SK-N-SH treated with all-trans-retinoic acid at 6 μM for 48 hours (cell line): ENCODE measurements at regions not wholly inside any gene's neighbourhood (a gene's known extent, or its start where the extent isn't known, plus 50 kb on each side); places are given as distances from the start of the nearest gene placed in this dataset.

Experiments used
- ATAC-seq: fragments of 200-7000 bp; cut with Tn5 transposase; 3 replicates; pipeline ENCODE4 v1.9.1; 2020; ENCODE audit warnings: mild to moderate bottlenecking, moderate library complexity
- ARNTL ChIP-seq: fragments of 450-650 bp; formaldehyde crosslinking; IDR thresholded peaks from 2 replicates; pipeline ENCODE4 v1.5.0; 2020; ENCODE audit warnings: low read depth, mild to moderate bottlenecking, moderate library complexity, borderline replicate concordance
- BACH2 ChIP-seq: fragments of 250-450 bp; sonication (Bioruptor Pico); IDR thresholded peaks from 2 replicates; pipeline ENCODE4 v1.9.0; 2021; ENCODE audit warnings: mild to moderate bottlenecking, borderline replicate concordance
- CSDC2 ChIP-seq: fragments of 250-450 bp; sonication (Bioruptor Pico); IDR thresholded peaks from 2 replicates; pipeline ENCODE4 v1.5.0; 2020; ENCODE audit warnings: mild to moderate bottlenecking, moderate library complexity
- ESRRG ChIP-seq: fragments of 250-450 bp; sonication (Bioruptor Pico); IDR thresholded peaks from 2 replicates; pipeline ENCODE4 v1.6.1; 2021; ENCODE audit warnings: mild to moderate bottlenecking
- GLIS3 ChIP-seq: fragments of 250-450 bp; sonication (Bioruptor Pico); IDR thresholded peaks from 2 replicates; pipeline ENCODE4 v1.5.0; 2020; ENCODE audit warnings: mild to moderate bottlenecking, moderate library complexity
- ISL1 ChIP-seq: fragments of 250-450 bp; sonication (Bioruptor Pico); IDR thresholded peaks from 2 replicates; pipeline ENCODE4 v2.1.2; 2022; ENCODE audit warnings: mild to moderate bottlenecking, moderate library complexity
- PPARA ChIP-seq: fragments of 250-450 bp; sonication (Bioruptor Pico); IDR thresholded peaks from 2 replicates; pipeline ENCODE4 v1.5.0; 2020; ENCODE audit warnings: mild to moderate bottlenecking, borderline replicate concordance
- RARB ChIP-seq: fragments of 250-450 bp; sonication (Bioruptor Pico); IDR thresholded peaks from 2 replicates; pipeline ENCODE4 v1.8.0; 2021; ENCODE audit warnings: mild to moderate bottlenecking, moderate library complexity
- ZC3H10 ChIP-seq: fragments of 250-450 bp; sonication (Bioruptor Pico); IDR thresholded peaks from 2 replicates; pipeline ENCODE4 v1.5.1; 2021; ENCODE audit warnings: mild to moderate bottlenecking, moderate library complexity
- ZFP3 ChIP-seq: fragments of 250-450 bp; sonication (Bioruptor Pico); IDR thresholded peaks from 2 replicates; pipeline ENCODE4 v1.5.0; 2020; ENCODE audit warnings: mild to moderate bottlenecking, moderate library complexity
- ZFP30 ChIP-seq: fragments of 450-650 bp; formaldehyde crosslinking; IDR thresholded peaks from 2 replicates; pipeline ENCODE4 v1.5.0; 2022; ENCODE audit warnings: mild to moderate bottlenecking, moderate library complexity
- ZNF565 ChIP-seq: fragments of 450-650 bp; formaldehyde crosslinking; conservative IDR thresholded peaks from 2 replicates; pipeline ENCODE4 v1.5.0; 2020; ENCODE audit warnings: low read depth, mild to moderate bottlenecking, moderate library complexity
- ZNF70 ChIP-seq: fragments of 450-650 bp; formaldehyde crosslinking; IDR thresholded peaks from 2 replicates; pipeline ENCODE4 v1.5.0; 2020; ENCODE audit warnings: mild to moderate bottlenecking, moderate library complexity
- ZNF8 ChIP-seq: fragments of 450-650 bp; formaldehyde crosslinking; IDR thresholded peaks from 2 replicates; pipeline ENCODE4 v1.5.0; 2020; ENCODE audit warnings: mild to moderate bottlenecking, moderate library complexity
- TF ChIP-seq, protein P1 (sequence below): fragments of 250-450 bp; sonication (Bioruptor Pico); IDR thresholded peaks from 2 replicates; pipeline ENCODE4 v1.8.0; 2021; ENCODE audit warnings: low read depth, mild to moderate bottlenecking, moderate library complexity, borderline replicate concordance
- TF ChIP-seq, protein P2 (sequence below): fragments of 250-450 bp; sonication (Bioruptor Pico); IDR thresholded peaks from 2 replicates; pipeline ENCODE4 v1.8.0; 2020; ENCODE audit warnings: mild to moderate bottlenecking, moderate library complexity, borderline replicate concordance
- TF ChIP-seq, protein P3 (sequence below): fragments of 250-450 bp; sonication (Bioruptor Pico); IDR thresholded peaks from 2 replicates; pipeline ENCODE4 v1.5.1; 2020; ENCODE audit warnings: low read depth, mild to moderate bottlenecking, moderate library complexity
- TF ChIP-seq, protein P4 (sequence below): fragments of 250-450 bp; sonication (Bioruptor Pico); IDR thresholded peaks from 2 replicates; pipeline ENCODE4 v1.5.0; 2020; ENCODE audit warnings: mild to moderate bottlenecking, moderate library complexity
- TF ChIP-seq, protein P5 (sequence below): fragments of 250-450 bp; sonication (Bioruptor Pico); IDR thresholded peaks from 2 replicates; pipeline ENCODE4 v1.5.1; 2021; ENCODE audit warnings: mild to moderate bottlenecking, moderate library complexity

DNA sequence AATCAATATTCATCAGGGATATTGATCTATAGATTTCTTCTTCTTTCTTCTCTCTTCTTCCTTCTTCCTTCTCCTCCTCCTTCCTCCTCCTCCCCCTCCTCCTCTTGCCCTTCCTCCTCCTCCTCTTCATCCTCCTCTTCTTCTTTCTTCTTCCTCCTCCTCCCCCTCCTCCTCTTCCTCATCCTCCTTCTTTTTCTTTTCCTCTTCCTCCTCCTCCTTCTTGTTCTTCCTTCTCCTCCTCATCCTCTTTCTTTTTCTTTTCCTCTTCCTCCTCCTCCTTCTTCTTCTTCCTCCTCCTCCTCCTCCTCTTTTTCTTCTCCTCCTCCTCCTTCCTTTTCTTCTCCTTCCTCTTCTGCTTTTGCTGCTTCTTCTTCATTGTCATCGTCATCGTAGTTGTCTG is 52.4 kb upstream of the SERINC1 start:
- no peak for ATAC-seq
- no peak for TF ChIP-seq ZFP30 (CRISPR knock-in tag)
- TF ChIP-seq ESRRG = no peak
- TF ChIP-seq CSDC2 (CRISPR knock-in tag) = no peak
- no peak for TF ChIP-seq ZNF70 (CRISPR knock-in tag)
- no peak for TF ChIP-seq ISL1 (CRISPR knock-in tag)
- no peak for TF ChIP-seq RARB (CRISPR knock-in tag)
- TF ChIP-seq GLIS3 (CRISPR knock-in tag) = no peak
- TF ChIP-seq, protein P1, sequence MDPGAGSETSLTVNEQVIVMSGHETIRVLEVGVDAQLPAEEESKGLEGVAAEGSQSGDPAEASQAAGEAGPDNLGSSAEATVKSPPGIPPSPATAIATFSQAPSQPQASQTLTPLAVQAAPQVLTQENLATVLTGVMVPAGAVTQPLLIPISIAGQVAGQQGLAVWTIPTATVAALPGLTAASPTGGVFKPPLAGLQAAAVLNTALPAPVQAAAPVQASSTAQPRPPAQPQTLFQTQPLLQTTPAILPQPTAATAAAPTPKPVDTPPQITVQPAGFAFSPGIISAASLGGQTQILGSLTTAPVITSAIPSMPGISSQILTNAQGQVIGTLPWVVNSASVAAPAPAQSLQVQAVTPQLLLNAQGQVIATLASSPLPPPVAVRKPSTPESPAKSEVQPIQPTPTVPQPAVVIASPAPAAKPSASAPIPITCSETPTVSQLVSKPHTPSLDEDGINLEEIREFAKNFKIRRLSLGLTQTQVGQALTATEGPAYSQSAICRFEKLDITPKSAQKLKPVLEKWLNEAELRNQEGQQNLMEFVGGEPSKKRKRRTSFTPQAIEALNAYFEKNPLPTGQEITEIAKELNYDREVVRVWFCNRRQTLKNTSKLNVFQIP = no peak
- TF ChIP-seq, protein P2, sequence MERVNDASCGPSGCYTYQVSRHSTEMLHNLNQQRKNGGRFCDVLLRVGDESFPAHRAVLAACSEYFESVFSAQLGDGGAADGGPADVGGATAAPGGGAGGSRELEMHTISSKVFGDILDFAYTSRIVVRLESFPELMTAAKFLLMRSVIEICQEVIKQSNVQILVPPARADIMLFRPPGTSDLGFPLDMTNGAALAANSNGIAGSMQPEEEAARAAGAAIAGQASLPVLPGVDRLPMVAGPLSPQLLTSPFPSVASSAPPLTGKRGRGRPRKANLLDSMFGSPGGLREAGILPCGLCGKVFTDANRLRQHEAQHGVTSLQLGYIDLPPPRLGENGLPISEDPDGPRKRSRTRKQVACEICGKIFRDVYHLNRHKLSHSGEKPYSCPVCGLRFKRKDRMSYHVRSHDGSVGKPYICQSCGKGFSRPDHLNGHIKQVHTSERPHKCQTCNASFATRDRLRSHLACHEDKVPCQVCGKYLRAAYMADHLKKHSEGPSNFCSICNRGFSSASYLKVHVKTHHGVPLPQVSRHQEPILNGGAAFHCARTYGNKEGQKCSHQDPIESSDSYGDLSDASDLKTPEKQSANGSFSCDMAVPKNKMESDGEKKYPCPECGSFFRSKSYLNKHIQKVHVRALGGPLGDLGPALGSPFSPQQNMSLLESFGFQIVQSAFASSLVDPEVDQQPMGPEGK (CRISPR knock-in tag) = no peak
- TF ChIP-seq PPARA (CRISPR knock-in tag) = no peak
- TF ChIP-seq, protein P3, sequence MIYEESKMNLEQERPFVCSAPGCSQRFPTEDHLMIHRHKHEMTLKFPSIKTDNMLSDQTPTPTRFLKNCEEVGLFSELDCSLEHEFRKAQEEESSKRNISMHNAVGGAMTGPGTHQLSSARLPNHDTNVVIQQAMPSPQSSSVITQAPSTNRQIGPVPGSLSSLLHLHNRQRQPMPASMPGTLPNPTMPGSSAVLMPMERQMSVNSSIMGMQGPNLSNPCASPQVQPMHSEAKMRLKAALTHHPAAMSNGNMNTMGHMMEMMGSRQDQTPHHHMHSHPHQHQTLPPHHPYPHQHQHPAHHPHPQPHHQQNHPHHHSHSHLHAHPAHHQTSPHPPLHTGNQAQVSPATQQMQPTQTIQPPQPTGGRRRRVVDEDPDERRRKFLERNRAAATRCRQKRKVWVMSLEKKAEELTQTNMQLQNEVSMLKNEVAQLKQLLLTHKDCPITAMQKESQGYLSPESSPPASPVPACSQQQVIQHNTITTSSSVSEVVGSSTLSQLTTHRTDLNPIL = no peak
- no peak for TF ChIP-seq ZNF8 (CRISPR knock-in tag)
- TF ChIP-seq ZNF565 (CRISPR knock-in tag) = no peak
- TF ChIP-seq, protein P4, sequence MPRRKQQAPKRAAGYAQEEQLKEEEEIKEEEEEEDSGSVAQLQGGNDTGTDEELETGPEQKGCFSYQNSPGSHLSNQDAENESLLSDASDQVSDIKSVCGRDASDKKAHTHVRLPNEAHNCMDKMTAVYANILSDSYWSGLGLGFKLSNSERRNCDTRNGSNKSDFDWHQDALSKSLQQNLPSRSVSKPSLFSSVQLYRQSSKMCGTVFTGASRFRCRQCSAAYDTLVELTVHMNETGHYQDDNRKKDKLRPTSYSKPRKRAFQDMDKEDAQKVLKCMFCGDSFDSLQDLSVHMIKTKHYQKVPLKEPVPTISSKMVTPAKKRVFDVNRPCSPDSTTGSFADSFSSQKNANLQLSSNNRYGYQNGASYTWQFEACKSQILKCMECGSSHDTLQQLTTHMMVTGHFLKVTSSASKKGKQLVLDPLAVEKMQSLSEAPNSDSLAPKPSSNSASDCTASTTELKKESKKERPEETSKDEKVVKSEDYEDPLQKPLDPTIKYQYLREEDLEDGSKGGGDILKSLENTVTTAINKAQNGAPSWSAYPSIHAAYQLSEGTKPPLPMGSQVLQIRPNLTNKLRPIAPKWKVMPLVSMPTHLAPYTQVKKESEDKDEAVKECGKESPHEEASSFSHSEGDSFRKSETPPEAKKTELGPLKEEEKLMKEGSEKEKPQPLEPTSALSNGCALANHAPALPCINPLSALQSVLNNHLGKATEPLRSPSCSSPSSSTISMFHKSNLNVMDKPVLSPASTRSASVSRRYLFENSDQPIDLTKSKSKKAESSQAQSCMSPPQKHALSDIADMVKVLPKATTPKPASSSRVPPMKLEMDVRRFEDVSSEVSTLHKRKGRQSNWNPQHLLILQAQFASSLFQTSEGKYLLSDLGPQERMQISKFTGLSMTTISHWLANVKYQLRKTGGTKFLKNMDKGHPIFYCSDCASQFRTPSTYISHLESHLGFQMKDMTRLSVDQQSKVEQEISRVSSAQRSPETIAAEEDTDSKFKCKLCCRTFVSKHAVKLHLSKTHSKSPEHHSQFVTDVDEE (CRISPR knock-in tag) = no peak
- TF ChIP-seq ZC3H10 = no peak
- TF ChIP-seq, protein P5, sequence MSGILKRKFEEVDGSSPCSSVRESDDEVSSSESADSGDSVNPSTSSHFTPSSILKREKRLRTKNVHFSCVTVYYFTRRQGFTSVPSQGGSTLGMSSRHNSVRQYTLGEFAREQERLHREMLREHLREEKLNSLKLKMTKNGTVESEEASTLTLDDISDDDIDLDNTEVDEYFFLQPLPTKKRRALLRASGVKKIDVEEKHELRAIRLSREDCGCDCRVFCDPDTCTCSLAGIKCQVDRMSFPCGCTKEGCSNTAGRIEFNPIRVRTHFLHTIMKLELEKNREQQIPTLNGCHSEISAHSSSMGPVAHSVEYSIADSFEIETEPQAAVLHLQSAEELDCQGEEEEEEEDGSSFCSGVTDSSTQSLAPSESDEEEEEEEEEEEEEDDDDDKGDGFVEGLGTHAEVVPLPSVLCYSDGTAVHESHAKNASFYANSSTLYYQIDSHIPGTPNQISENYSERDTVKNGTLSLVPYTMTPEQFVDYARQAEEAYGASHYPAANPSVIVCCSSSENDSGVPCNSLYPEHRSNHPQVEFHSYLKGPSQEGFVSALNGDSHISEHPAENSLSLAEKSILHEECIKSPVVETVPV (CRISPR knock-in tag) = no peak
- no peak for TF ChIP-seq ARNTL (CRISPR knock-in tag)
- no peak for TF ChIP-seq BACH2
- TF ChIP-seq, all 23 proteins: peak for 0

DNA sequence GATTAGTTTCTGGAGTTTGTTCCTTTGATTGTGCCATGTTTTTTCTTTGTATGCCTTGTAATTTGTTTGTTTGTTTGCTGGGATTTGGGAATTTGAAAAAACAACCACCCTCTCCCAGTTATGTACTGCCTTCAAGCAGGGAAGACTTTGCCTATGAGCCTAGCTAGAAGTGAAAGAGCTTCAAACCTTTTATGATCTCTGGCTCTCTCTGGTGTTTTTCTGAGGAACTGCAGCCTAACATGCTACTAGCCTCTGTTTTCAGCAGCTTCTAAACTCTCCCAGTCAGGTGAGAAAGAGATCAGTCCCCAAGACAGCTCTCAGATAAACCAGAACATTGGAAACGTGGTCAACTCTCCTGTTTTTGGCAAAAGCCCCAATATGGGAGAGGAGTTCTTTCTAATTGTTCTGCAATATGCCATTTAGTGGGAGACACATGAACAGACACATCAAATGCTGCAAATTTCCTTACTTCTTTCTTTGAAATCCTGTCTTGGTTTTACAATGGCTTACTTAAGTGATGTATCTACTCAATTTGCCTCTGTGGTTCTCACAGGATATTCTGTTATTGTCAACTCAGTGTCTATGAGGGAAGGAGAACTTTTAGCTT is 58.9 kb upstream of the SERINC1 start:
- TF ChIP-seq, protein P5 (CRISPR knock-in tag) = no peak
- TF ChIP-seq, protein P1 = no peak
- TF ChIP-seq BACH2 (no peak), ZNF565 (CRISPR knock-in tag) (no peak), GLIS3 (CRISPR knock-in tag) (no peak), ISL1 (CRISPR knock-in tag) (no peak), ZFP3 (no peak)

More for the DNA sequence above, 58.9 kb upstream of the SERINC1 start:
- ATAC-seq = peak; percentile 98
